ENCODE measurements at regions not wholly inside any gene's neighbourhood (a gene's known extent, or its start where the extent isn't known, plus 50 kb on each side); places are given as distances from the start of the nearest gene placed in this dataset.

GRCh38 chr14:51341338-51341737 lies 101.3 kb downstream of the TMX1 start:
- Histone ChIP-seq H3K27ac (ENCODE audit: extremely low read depth, low read depth, low read length) (no peak overlapping the region), H3K4me1 (ENCODE audit: control insufficient read depth, insufficient read depth, low read length) (no peaks in the 10 kb centered on the region; the same call in 1 of the 2 replicates), H3K4me3 (ENCODE audit: low read depth, low read length) (no peak overlapping the region), H3K9me3 (ENCODE audit: control insufficient read depth, insufficient read depth, low read depth, low read length) (no peaks in the 10 kb centered on the region), H3K36me3 (ENCODE audit: control insufficient read depth in 2 of 2, insufficient read depth in 1 of 2, low read length in 2 of 2) (no peaks in the 10 kb centered on the region)
- TF ChIP-seq ZNF518A (tag by site-specific recombination; conservative IDR thresholded peaks at IDR 0.05; ENCODE audit: low read depth) (no peak), ZNF341 (tag by site-specific recombination; IDR thresholded peaks at IDR 0.05; ENCODE audit: low read depth) (no peak), ZNF221 (tag by site-specific recombination; IDR thresholded peaks at IDR 0.05; ENCODE audit: borderline replicate concordance) (no peak), BCL11B (tag by site-specific recombination; IDR thresholded peaks at IDR 0.05; ENCODE audit: low read depth) (no peak), ZSCAN5A (tag by site-specific recombination; IDR thresholded peaks at IDR 0.05) (no peak), SP3 (tag by site-specific recombination; IDR thresholded peaks at IDR 0.05) (no peak), ZNF175 (tag by site-specific recombination; IDR thresholded peaks at IDR 0.05) (no peak), BCL6B (tag by site-specific recombination; IDR thresholded peaks at IDR 0.05) (no peak), ZNF366 (tag by site-specific recombination; conservative IDR thresholded peaks at IDR 0.05) (no peak), ZNF76 (tag by site-specific recombination; IDR thresholded peaks at IDR 0.05; ENCODE audit: borderline replicate concordance, low read depth) (no peak), MZF1 (tag by site-specific recombination; IDR thresholded peaks at IDR 0.05; ENCODE audit: borderline replicate concordance) (no peak), MEIS1 (CRISPR knock-in tag; IDR thresholded peaks at IDR 0.05; ENCODE audit: borderline replicate concordance) (no peak), ZNF610 (tag by site-specific recombination; IDR thresholded peaks at IDR 0.05; ENCODE audit: borderline replicate concordance) (no peak)
- ChIA-PET POLR2A (no interaction called here), CTCF (no interaction called here)

GRCh38 chr14:51342226-51342625 lies 102.2 kb downstream of the TMX1 start:
- H3K4me1 ChIP-seq (ENCODE audit: control insufficient read depth, insufficient read depth, low read length), result no peaks in the 10 kb centered on the region; the same call in 1 of the 2 replicates
- no peak overlapping the region for H3K4me3 ChIP-seq (ENCODE audit: low read depth, low read length)
- H3K36me3 ChIP-seq (ENCODE audit: control insufficient read depth in 2 of 2, insufficient read depth in 1 of 2, low read length in 2 of 2), result no peaks in the 10 kb centered on the region
- H3K9me3 ChIP-seq (ENCODE audit: control insufficient read depth, insufficient read depth, low read depth, low read length), result no peaks in the 10 kb centered on the region
- CTCF ChIA-PET, result no interaction called here
- H3K27ac ChIP-seq (ENCODE audit: extremely low read depth, low read depth, low read length), result no peak overlapping the region
- POLR2A ChIA-PET, result no interaction called here
- 0 out of 2 replicates have a peak, but pooled peaks have one; percentile 36 for TF ChIP-seq TRIM28 (IDR thresholded peaks at IDR 0.05; ENCODE audit: borderline replicate concordance, low read length)
- TF ChIP-seq ZNF324 (tag by site-specific recombination; IDR thresholded peaks at IDR 0.05), result no peak
- TF ChIP-seq ZNF184 (tag by site-specific recombination; IDR thresholded peaks at IDR 0.05), result peak; percentile 41; the same call in 1 of the 2 replicates
- no peak for TF ChIP-seq MYNN (tag by site-specific recombination; IDR thresholded peaks at IDR 0.05; ENCODE audit: borderline replicate concordance)
- TF ChIP-seq ZNF366 (tag by site-specific recombination; conservative IDR thresholded peaks at IDR 0.05), result 0 out of 2 replicates have a peak, but pooled peaks have one; percentile 9
- no peak for TF ChIP-seq ZNF600 (tag by site-specific recombination; IDR thresholded peaks at IDR 0.05)
- no peak for TF ChIP-seq ZSCAN23 (tag by site-specific recombination; IDR thresholded peaks at IDR 0.05)
- TF ChIP-seq OSR2 (tag by site-specific recombination; IDR thresholded peaks at IDR 0.05), result 0 out of 2 replicates have a peak, but pooled peaks have one; percentile 21
- no peak for TF ChIP-seq IKZF3 (tag by site-specific recombination; IDR thresholded peaks at IDR 0.05)
- no peak for TF ChIP-seq ZNF302 (tag by site-specific recombination; IDR thresholded peaks at IDR 0.05; ENCODE audit: low read depth)
- TF ChIP-seq ZNF791 (tag by site-specific recombination; IDR thresholded peaks at IDR 0.05), result no peak
- no peak for TF ChIP-seq ZNF785 (tag by site-specific recombination; IDR thresholded peaks at IDR 0.05)
- TF ChIP-seq GLI4 (tag by site-specific recombination; IDR thresholded peaks at IDR 0.05), result no peak
- TF ChIP-seq ZNF398 (tag by site-specific recombination; IDR thresholded peaks at IDR 0.05), result no peak
- TF ChIP-seq ZNF19 (tag by site-specific recombination; IDR thresholded peaks at IDR 0.05; ENCODE audit: low read depth), result no peak
- no peak for TF ChIP-seq ZNF747 (tag by site-specific recombination; IDR thresholded peaks at IDR 0.05)
